Omental fat pad (tissue), 3 donors: ENCODE measurements at regions not wholly inside any gene's neighbourhood (a gene's known extent, or its start where the extent isn't known, plus 50 kb on each side); places are given as distances from the start of the nearest gene placed in this dataset.

Experiments
- ATAC-seq: fragments of 150-250 bp; one replicate; pipeline ENCODE4 v1.9.1; 2016; ENCODE audit warnings: mild to moderate bottlenecking, moderate library complexity; ENCODE audit not compliant: low FRiP score
- DNase-seq: peaks from one replicate; pipeline ENCODE4 v3.0.0-alpha.2; 2019; ENCODE audit warnings: low spot score
- TF ChIP-seq, protein P1 (sequence below), 3 donors: fragments of 450-650 bp; IDR thresholded peaks; one replicate each; pipeline ENCODE4 v1.5.1; 2016 to 2017; ENCODE audit warnings: antibody characterized with exemption in 3 of 3, mild to moderate bottlenecking in 3 of 3, moderate library complexity in 2 of 3

DNA sequence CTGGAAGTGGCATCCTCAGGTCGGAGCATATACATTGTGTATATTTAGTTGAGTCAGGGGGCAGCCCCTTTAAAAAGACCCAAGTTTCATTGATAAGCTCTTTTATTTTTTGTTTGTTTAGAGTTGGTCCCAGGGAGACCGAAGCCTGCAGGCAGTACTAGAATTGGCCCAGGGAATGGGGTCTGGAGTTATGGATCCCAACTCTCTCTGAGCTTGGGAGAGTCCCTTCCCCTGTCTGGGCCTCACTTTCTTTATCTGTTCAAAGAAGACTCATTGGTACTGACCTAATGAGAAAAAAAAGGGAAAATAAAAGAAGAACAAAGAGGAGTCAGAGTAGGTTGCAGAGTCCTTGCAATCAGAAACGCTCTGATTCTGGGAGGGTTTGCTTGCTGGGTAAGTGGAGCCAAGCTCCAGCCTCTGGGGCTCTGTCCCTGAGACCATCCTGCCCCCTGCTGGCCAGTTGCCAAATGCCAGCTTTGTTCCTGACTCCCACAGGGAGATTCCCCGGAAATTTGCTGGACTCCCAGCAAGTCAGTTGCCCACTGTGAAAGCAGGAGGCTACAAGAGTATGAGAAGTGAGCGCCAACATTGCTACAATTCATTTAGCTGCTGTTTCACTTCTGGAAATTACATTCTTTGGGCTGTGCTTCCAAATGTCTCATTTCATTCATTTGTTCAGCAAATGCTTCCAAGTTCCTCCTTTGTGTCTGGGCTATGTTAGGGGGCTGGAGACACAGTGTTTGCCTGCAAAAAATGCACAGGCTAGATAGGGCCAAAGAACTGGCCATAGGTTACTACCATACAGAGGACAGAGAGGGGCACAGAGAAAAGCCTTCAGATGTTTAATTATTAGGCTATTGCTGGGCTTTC is 156.2 kb downstream of the MELK start:
- DNase-seq = no peak
- no peak for ATAC-seq
- TF ChIP-seq, protein P1, sequence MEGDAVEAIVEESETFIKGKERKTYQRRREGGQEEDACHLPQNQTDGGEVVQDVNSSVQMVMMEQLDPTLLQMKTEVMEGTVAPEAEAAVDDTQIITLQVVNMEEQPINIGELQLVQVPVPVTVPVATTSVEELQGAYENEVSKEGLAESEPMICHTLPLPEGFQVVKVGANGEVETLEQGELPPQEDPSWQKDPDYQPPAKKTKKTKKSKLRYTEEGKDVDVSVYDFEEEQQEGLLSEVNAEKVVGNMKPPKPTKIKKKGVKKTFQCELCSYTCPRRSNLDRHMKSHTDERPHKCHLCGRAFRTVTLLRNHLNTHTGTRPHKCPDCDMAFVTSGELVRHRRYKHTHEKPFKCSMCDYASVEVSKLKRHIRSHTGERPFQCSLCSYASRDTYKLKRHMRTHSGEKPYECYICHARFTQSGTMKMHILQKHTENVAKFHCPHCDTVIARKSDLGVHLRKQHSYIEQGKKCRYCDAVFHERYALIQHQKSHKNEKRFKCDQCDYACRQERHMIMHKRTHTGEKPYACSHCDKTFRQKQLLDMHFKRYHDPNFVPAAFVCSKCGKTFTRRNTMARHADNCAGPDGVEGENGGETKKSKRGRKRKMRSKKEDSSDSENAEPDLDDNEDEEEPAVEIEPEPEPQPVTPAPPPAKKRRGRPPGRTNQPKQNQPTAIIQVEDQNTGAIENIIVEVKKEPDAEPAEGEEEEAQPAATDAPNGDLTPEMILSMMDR (IDR thresholded peaks at IDR 0.05) = no peak

DNA sequence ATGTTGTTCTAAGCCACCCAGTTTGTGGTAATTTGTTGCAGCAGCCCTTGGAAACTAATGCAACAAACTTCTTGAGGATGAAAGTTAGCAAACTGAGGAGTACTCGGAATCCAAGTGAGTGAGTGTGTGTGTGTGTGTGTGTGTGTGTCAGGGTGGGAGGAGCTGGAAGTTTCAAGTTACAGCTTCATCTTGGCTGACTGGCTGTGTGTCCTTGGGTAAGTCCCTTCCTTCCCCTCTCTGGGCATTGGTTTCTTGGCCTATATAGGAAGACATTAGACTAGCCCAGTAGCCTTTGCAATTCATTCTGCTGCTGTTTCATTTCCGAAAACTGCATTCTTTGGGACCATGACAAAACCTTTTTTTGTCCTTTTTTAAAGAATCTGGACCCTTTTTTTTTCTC is 157.2 kb downstream of the MELK start:
- ATAC-seq = no peak
- no peak for DNase-seq
- TF ChIP-seq, protein P1 (IDR thresholded peaks at IDR 0.05) = no peak

DNA sequence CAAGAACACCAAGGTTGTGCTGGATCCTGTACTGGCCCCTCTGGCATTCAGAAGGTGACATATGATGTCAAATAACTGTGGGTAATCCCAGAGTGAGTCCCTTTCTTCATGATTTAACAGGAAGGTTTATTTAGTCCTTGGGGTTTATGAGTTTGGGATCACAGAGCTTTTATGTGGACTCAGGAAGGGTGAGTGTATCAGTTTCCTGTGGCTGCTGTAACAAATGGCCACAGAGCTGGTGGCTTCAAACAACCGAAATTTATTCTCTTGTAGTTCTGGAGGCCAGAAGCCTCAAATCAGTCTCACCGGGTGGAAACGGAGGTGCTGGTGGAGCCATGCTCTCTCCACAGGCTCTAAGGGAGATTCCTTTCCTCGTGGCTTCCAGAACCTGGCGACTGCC is 157.7 kb downstream of the MELK start:
- no peak for ATAC-seq
- TF ChIP-seq, protein P1 (IDR thresholded peaks at IDR 0.05) = no peak
- DNase-seq = no peak

DNA sequence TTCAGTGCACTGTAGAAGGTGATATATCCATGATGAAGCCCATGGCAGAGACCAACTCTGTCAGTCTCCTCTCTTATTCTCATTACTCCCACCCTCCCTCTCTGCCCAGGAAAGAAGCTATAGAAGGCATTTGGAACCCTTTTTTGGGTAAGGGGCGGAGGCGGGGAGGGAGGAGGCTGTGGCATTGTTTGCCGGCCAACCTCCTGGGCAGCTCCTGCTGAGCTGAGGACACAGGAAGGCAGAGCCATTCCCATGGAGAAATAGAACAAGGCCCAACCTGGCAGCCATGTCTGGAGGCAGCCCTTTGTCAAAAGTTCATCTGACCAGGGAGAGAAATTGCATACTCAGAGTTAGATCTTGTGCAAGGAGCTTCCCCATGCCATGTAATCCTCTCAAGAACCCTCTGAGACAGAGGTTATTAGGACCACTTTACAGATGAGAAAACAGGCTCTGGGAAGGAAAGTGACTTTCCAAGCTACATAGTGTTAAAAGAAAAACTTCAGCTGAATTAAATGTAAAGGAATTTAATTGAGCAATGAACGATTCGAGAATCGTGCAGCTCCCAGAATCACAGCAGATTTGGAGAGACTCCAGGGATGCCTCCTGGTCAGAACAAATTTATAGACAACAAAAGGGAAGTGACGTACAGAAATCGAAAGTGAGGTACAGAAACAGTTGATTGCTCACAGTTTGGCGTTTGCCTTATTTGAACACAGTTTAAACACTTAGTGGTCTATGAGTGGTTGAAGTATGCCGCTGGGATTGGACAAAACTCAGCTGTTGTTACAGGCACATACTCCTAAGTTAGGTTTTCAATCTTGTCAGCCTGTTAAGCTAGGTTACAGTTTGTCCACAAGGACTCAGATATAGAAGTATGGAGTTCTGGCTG is 158.6 kb downstream of the MELK start:
- ATAC-seq = no peak
- no peak for DNase-seq
- TF ChIP-seq, protein P1 (IDR thresholded peaks at IDR 0.05) = no peak

DNA sequence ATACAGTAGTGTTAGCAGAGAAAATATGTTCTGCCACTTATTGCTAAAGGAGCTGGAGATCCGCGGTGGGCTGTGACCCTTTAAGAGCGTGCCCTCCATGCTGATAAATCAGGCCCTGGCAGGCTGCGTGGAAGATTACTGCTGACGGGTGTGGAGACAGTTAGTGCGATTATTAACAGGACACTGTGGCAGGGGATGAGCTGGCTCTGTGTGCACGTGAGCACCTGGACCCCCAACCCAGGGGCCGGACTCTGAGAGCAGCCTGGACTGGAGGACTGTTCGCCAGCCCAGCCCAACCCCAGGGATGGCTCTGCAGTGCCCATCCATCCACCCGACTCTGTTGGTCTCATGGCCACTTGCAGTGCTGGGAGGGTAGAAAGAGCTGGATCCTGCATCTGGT is 162.0 kb downstream of the MELK start:
- no peak for DNase-seq
- ATAC-seq = no peak

DNA sequence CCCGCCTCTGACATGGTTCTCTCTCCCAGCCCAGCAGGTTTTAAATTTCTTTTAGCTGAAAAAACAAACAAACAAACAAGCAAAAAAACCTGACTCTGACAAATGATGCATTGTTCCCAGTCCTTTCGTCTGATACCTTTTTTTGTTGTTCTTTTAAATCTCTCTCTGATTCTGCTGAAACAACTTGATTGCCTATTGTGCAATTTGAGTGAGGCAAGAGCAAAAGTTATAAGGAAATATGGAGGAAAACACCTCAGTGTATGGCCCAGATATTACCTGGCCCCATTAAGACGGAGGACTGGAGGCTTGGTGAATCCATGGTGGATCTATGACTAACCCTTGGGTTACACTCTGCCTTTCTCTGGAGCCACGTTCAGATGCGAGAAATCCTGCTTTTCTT is 164.0 kb downstream of the MELK start:
- DNase-seq = no peak
- TF ChIP-seq, protein P1 (IDR thresholded peaks at IDR 0.05) = no peak
- ATAC-seq = no peak

More for the DNA sequence above, 162.0 kb downstream of the MELK start:
- TF ChIP-seq, protein P1 (IDR thresholded peaks at IDR 0.05) = no peak
